HUES48 (cell line): ENCODE measurements at regions not wholly inside any gene's neighbourhood (a gene's known extent, or its start where the extent isn't known, plus 50 kb on each side); places are given as distances from the start of the nearest gene placed in this dataset.
A peak's percentile ranks its signal among the peaks of the same experiment; 100 is the strongest.

Source experiments
- H3K27ac ChIP-seq: one replicate; pipeline ENCODE4 v1.7.0; 2013; ENCODE audit warnings: low read depth, low read length, inconsistent platforms
- H3K27me3 ChIP-seq: 2 replicates; pipeline ENCODE4 v1.6.1; 2013; ENCODE audit warnings: mild to moderate bottlenecking, low read length; ENCODE audit not compliant: control insufficient read depth, insufficient read depth
- H3K36me3 ChIP-seq: 2 replicates; pipeline ENCODE4 v1.6.1; 2013; ENCODE audit warnings: low read length; ENCODE audit not compliant: control insufficient read depth, insufficient read depth
- H3K4me1 ChIP-seq: 2 replicates; pipeline ENCODE4 v1.6.1; 2013; ENCODE audit warnings: mild to moderate bottlenecking, low read length; ENCODE audit not compliant: control insufficient read depth, insufficient read depth
- H3K4me3 ChIP-seq: 2 replicates; pipeline ENCODE4 v1.5.1; 2013; ENCODE audit warnings: mild to moderate bottlenecking, low read depth, low read length
- H3K9ac ChIP-seq: 2 replicates; pipeline ENCODE4 v1.6.1; 2013; ENCODE audit warnings: mild to moderate bottlenecking, low read depth, low read length, moderate library complexity
- H3K9me3 ChIP-seq: 2 replicates; pipeline ENCODE4 v1.6.1; 2013; ENCODE audit warnings: low read length; ENCODE audit not compliant: control insufficient read depth, insufficient read depth

DNA sequence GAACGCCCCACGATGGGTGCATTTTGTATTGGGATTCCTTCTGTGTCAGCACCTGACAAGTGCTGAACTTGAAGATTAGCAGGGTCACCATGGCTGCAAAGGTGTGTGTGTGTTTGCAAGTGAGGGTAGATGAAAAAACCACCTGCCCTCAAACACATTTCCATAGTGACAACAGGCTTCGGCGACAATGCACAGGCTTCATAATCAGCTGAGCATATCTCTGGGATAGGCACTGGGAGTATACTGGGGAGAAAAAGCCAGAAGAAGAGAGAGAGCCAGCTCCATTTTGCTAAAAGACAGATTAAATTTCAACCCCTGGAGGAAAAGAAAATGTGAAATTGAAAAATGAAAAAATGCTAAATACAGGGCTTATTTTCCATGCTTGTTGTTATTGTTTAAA, 656.1 kb downstream of the INHBA start:
- no peak overlapping the region for H3K9ac ChIP-seq
- peaks cover under 1% of the 10 kb centered on the region; the same call in 1 of the 2 replicates for H3K4me1 ChIP-seq
- H3K9me3 ChIP-seq = no peaks in the 10 kb centered on the region
- no peaks in the 10 kb centered on the region for H3K27me3 ChIP-seq
- H3K4me3 ChIP-seq = no peak overlapping the region
- no peaks in the 10 kb centered on the region for H3K36me3 ChIP-seq
- H3K27ac ChIP-seq = no peak overlapping the region

DNA sequence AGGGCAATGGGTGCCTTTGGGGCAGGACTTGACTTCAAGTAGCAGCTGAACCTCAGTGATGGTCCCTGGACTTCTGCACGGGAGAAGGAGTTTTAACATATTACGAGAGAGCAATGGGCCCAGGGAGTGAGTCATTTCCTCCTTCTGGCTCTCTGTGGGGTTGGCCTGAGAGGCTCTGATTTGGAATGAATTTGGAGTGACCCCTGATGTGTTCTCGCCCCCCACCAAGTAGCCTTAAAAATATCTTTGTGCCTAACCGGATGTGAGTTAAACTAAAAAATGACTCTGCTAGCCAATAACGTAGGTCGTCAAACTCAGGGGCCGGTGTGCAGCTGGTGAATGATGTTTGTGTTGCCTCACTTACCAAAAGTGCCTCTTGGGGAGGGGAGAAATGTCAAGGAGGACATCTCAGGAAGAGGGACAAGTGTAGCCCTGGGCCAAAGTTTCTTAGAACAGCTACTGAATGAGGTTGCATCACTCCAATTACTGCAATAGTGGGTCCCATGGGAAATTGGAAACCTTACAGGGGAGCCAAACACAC, 656.6 kb downstream of the INHBA start:
- Histone ChIP-seq H3K27me3 (no peaks in the 10 kb centered on the region), H3K27ac (no peak overlapping the region), H3K4me3 (no peak overlapping the region), H3K4me1 (no peaks in the 10 kb centered on the region), H3K9ac (no peak overlapping the region), H3K9me3 (no peaks in the 10 kb centered on the region), H3K36me3 (no peaks in the 10 kb centered on the region)

DNA sequence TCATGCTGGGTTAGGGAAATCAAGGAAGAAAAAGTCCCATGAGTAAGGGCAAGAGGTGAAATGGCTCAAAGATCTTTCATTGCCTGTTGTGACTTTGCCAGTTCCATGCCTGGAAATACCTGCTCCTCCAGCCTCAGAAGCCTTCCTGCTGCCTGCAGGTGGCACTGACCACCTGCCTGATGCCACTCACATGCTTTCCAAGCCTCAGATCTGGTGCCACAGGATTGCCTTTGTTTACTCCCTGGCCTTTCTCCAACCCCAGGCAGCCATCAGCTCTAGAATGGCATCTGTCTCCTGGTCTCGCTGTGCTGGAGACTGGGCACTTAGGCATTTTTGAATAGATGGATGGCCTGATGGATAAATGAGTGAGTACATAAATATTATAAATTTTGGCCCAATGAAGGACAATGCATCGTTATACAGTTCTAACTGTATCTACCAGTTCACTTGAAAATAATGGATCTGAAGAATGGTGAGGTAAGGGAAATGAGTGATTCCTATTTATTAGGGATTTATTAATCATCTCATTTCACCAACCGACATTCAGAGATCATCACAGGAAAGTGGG, 657.2 kb downstream of the INHBA start:
- H3K4me3 ChIP-seq = no peak overlapping the region
- no peaks in the 10 kb centered on the region for H3K4me1 ChIP-seq
- no peaks in the 10 kb centered on the region for H3K9me3 ChIP-seq
- H3K27ac ChIP-seq = no peak overlapping the region
- H3K36me3 ChIP-seq = no peaks in the 10 kb centered on the region
- no peaks in the 10 kb centered on the region for H3K27me3 ChIP-seq
- no peak overlapping the region for H3K9ac ChIP-seq

DNA sequence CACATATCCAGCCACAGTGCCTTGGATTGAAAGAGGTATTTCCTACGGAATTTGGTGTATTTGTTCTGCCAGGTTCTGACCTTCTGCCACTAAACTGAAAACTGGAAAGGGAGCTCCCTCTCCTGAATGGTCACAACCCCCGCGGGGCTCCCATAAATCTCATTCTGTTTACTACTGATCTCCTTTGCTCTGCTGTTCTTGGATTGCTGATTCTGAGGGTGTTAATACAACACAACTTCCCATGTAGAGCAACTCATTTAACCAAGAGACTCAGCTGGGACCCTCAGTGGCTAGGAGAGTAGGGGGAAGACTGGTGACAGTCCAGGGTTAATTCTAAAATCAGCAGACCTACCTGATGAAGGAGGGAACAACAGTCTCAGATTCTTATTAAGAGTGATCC, 662.9 kb downstream of the INHBA start:
- H3K27ac ChIP-seq = no peak overlapping the region
- no peaks in the 10 kb centered on the region for H3K36me3 ChIP-seq
- no peak overlapping the region for H3K9ac ChIP-seq
- H3K27me3 ChIP-seq = no peaks in the 10 kb centered on the region
- no peaks in the 10 kb centered on the region for H3K4me1 ChIP-seq
- no peaks in the 10 kb centered on the region for H3K9me3 ChIP-seq
- H3K4me3 ChIP-seq = no peak overlapping the region

DNA sequence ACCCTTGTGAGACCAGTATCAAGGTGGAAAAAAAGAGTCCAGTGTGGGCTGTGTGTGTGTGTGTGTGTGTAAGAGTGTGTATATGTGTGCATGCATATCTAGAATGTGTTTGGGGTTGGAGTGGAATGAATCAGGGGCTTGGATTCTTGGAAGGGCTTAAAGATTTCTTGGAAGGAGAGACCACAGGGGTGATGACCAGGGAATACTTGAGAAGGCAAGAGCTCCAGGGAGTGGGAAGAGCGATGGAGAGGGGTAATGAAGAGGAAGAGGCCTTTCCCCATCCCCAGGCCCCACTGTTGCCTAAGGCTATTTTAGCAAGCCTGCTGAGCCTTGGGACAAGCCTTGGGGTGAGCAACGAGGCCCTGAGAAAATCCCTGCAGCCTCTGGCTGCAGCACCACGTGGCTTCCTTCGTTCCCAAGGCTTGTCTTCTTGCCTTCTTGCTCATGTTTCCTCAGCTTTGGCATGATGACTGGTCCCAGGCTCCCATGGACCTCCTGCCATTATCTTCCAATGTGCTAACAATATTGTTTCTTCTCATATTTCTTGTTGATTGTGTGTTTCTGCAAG, 663.4 kb downstream of the INHBA start:
- H3K27me3 ChIP-seq = no peaks in the 10 kb centered on the region

DNA sequence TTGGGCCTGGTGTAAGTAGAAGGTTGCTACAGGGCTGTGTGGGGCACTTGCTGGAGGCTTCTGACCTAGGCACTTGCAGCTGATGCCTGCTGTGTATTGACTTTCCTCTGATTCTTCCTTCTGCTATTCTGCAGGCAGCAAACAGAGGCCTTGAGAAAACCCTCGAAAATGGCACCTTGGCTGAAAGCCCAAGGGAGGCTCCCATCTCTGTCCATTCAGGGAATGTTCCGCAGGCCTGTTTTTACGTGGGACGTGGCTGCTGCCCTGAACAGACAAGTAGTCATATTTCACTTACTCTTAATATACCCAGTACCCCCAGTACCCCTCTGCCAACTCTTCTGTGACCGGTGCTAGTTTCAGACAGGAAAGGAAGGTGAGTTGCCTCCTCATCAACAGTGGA, 664.7 kb downstream of the INHBA start:
- Histone ChIP-seq H3K9me3 (no peaks in the 10 kb centered on the region), H3K27me3 (no peaks in the 10 kb centered on the region), H3K9ac (no peak overlapping the region), H3K4me1 (no peaks in the 10 kb centered on the region), H3K4me3 (no peak overlapping the region), H3K27ac (no peak overlapping the region), H3K36me3 (no peaks in the 10 kb centered on the region)

More for the DNA sequence above, 663.4 kb downstream of the INHBA start:
- Histone ChIP-seq H3K4me3 (no peak overlapping the region), H3K27ac (no peak overlapping the region), H3K4me1 (no peaks in the 10 kb centered on the region), H3K36me3 (no peaks in the 10 kb centered on the region), H3K9me3 (no peaks in the 10 kb centered on the region), H3K9ac (no peak overlapping the region)

DNA sequence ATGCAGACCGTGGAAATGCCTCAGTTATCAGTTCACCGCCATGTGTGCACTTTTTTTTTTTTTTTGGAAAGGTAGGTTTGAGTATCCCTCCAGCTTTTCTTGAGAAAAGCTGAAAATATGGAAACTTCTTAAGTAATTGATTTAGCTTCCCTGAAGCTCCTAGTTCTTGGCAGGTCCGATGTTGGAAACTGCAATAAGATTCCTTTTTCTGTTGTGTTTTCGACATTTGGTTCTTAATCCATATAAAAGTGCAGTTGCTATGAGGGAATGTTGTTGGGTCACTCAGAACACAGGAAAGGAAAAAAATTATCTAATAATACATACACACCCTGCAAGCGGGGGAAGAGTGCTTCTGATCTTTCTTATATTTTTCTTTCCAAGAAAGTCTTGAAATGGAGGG, 665.2 kb downstream of the INHBA start:
- Histone ChIP-seq H3K9ac (no peak overlapping the region), H3K36me3 (no peaks in the 10 kb centered on the region), H3K27me3 (no peaks in the 10 kb centered on the region), H3K27ac (no peak overlapping the region), H3K9me3 (no peaks in the 10 kb centered on the region), H3K4me1 (no peaks in the 10 kb centered on the region), H3K4me3 (no peak overlapping the region)

DNA sequence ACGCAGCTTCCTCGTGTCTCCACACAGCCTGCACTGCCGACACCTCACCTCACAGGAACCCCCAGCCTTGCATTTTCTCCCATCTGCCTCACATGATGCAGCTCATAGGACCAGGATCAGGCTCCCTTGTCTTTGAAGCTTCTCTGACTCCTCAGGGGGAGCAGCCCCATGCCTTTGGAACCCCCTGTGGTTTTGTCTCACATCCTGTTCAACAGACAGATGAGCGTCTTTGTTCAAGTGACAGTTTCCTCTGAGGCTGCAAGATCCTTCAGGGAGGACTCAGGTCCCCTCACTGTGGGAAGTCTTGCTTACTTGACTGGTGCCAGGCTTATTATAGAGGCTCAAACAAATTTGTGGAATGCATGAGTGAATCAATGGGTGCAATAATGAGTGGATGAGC, 667.1 kb downstream of the INHBA start:
- Histone ChIP-seq H3K4me1 (no peaks in the 10 kb centered on the region), H3K9me3 (no peaks in the 10 kb centered on the region), H3K4me3 (no peak overlapping the region), H3K36me3 (no peaks in the 10 kb centered on the region), H3K27me3 (no peaks in the 10 kb centered on the region), H3K27ac (no peak overlapping the region), H3K9ac (no peak overlapping the region)

DNA sequence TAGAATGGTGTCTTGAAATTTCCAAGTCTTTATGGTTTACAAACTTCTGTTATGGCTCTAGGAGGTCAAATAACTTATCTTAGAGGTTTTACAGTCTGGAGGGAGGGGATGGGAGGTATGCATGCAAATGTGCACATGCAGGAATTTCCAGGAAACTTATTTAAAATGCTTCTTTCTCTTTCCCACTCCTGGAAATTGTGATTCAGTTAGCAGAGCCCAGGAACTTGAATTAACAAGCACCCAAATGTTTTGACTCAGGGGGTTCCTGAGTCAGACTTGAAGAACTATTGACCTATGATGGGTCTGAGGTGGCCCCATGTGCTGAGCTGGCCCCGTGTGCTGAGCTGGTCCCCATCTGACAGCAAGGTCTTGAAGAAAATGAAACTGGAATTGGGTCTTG, 669.4 kb downstream of the INHBA start:
- H3K9ac ChIP-seq = no peak overlapping the region
- H3K27me3 ChIP-seq = no peaks in the 10 kb centered on the region
- H3K4me1 ChIP-seq = no peaks in the 10 kb centered on the region
- H3K9me3 ChIP-seq = no peaks in the 10 kb centered on the region
- H3K27ac ChIP-seq = no peak overlapping the region
- H3K4me3 ChIP-seq = no peak overlapping the region
- no peaks in the 10 kb centered on the region for H3K36me3 ChIP-seq

DNA sequence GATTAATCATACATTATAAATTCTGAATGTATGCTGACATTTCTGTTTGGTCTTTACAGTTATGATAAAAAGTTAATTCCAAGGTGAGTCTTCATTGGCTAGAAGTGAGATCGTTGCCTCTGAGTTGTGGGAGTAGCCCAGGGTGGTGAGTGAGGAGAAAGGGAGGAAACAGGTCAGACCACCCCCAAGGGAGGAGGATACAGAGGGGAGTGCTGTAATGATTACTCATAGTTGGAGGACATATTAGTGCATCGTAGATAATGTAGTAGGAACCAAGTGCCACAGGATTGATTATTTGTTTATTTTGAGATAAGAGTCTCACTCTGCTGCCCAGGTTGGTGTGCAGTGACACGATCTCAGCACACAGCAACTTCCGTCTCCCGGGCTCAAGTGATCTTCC, 672.2 kb downstream of the INHBA start:
- no peaks in the 10 kb centered on the region for H3K4me1 ChIP-seq
- no peaks in the 10 kb centered on the region for H3K36me3 ChIP-seq
- H3K9ac ChIP-seq = no peak overlapping the region
- no peaks in the 10 kb centered on the region for H3K27me3 ChIP-seq
- H3K4me3 ChIP-seq = no peak overlapping the region
- H3K27ac ChIP-seq = no peak overlapping the region
- H3K9me3 ChIP-seq = no peaks in the 10 kb centered on the region

DNA sequence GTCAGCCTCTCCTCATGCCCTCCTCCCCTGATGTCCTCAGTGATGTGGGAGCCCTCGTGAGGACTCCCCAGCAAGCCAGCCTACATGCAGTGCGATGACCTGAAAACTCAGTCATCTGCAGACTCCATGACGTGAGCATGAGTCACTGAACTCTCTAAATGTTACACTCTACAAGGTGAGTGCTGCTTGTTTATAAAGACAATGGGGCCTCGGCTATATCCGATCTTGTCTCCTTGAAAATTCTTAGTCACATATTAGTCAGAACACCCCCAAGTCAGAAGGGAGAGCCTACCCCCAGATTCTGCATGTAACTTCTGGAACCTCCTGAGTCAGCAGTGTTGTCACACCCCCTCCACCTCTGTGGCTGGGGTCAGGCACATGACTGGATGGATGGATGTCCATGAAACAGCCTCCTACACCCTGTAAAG, 673.8 kb downstream of the INHBA start:
- H3K27me3 ChIP-seq = no peaks in the 10 kb centered on the region
- no peak overlapping the region for H3K4me3 ChIP-seq
- H3K36me3 ChIP-seq = no peaks in the 10 kb centered on the region
- H3K9me3 ChIP-seq = no peaks in the 10 kb centered on the region
- no peak overlapping the region for H3K9ac ChIP-seq
- peak overlapping the region; percentile 23 for H3K27ac ChIP-seq
- H3K4me1 ChIP-seq = no peaks in the 10 kb centered on the region
